ENCODE measurements at regions not wholly inside any gene's neighbourhood (a gene's known extent, or its start where the extent isn't known, plus 50 kb on each side); places are given as distances from the start of the nearest gene placed in this dataset.
A peak's percentile ranks its signal among the peaks of the same experiment; 100 is the strongest.

- DNase-seq (ENCODE audit: low read depth) = no peak
- TF ChIP-seq, protein P1, sequence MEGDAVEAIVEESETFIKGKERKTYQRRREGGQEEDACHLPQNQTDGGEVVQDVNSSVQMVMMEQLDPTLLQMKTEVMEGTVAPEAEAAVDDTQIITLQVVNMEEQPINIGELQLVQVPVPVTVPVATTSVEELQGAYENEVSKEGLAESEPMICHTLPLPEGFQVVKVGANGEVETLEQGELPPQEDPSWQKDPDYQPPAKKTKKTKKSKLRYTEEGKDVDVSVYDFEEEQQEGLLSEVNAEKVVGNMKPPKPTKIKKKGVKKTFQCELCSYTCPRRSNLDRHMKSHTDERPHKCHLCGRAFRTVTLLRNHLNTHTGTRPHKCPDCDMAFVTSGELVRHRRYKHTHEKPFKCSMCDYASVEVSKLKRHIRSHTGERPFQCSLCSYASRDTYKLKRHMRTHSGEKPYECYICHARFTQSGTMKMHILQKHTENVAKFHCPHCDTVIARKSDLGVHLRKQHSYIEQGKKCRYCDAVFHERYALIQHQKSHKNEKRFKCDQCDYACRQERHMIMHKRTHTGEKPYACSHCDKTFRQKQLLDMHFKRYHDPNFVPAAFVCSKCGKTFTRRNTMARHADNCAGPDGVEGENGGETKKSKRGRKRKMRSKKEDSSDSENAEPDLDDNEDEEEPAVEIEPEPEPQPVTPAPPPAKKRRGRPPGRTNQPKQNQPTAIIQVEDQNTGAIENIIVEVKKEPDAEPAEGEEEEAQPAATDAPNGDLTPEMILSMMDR (IDR thresholded peaks at IDR 0.05; ENCODE audit: low read length, missing control alignments) = no peak
- H3K4me3 ChIP-seq (replicated peaks; ENCODE audit: low read depth, low read length) = no peak overlapping the region
Measured at GRCh38 chr2:238502088-238502810, 75.5 kb downstream of the ASB1 start.

GRCh38 chr2:238502956-238503791 is 76.4 kb downstream of the ASB1 start:
- H3K4me3 ChIP-seq (replicated peaks; ENCODE audit: low read depth, low read length) = no peak overlapping the region
- DNase-seq (ENCODE audit: low read depth) = no peak
- TF ChIP-seq, protein P1 (IDR thresholded peaks at IDR 0.05; ENCODE audit: low read length, missing control alignments) = no peak

DNA sequence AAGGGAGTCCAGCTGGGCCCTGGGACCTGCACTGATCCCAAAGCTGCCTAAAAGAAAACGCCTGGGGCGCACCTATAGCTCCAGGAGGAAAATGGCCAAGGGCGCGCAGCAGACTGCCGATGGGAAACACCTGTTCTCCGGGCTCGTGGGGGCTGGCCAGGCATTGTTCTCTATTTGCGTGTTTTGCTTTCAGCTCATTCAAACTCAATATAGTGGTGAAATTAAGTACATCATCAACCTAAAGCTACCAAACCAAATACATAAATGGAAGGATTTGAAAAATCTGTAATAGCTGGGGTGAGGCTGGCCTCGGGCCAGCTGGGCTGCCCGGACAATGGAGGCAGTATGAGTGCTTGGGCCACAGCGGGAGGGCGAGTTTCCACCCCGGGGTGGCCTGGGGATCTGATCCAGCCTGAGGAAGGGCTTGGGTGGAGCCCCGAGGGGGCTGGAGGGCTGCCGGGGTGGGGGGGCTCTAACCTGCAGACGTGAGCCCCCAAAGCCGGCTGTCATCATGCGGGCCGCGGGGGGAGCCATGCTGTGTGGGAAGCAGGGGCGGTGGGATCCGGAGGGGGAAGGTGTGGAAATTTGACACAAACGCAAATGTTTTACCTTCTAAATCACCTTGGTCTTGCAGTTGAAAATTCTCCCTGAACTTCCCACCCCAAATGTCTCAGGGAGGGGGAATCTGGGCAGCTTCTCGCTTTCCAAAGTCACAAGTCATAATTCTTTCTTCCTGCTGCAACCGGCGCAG is 77.6 kb downstream of the ASB1 start:
- TF ChIP-seq, protein P1 (IDR thresholded peaks at IDR 0.05; ENCODE audit: low read length, missing control alignments) = no peak
- no peak for DNase-seq (ENCODE audit: low read depth)
- no peak overlapping the region for H3K4me3 ChIP-seq (replicated peaks; ENCODE audit: low read depth, low read length)

DNA sequence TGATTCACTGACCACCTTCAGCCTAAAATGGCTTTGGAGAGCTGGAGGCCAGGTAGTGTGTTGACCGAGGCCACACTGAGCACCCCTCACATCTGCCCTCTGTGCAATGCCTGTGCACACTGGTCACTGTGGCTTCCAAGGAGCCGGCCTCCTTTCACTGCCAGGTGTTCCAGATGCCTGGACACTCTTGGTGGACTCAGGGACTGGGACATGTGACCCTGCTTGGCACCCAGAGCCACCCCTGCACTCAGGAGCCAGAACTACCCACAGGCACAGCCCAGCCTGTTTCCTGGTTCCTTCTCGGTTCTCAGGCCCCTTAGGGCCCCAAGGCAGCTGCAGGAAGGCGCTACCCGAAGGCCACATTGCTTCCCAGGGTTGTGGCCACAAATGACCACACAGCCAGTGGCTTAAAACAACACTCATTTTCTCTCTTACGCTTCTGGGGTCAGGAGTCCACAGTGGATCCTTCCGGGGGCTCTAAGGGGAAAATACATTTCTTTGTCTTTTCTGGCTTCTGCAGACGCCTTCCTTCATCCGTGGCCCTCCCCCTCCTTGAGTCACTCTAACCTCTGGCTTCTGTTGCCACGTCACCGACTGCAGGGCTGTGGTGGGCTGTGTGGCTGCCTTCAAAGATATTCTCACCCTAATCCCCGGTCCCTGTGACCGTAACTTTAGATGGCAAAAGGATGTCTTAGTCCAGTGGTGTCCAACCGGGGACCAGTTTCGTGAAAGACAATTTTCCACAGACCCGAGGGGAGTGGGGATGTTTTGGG is 78.6 kb downstream of the ASB1 start:
- TF ChIP-seq, protein P1 (IDR thresholded peaks at IDR 0.05; ENCODE audit: low read length, missing control alignments) = no peak
- peak; percentile 23 for DNase-seq (ENCODE audit: low read depth)
- H3K4me3 ChIP-seq (replicated peaks; ENCODE audit: low read depth, low read length) = no peak overlapping the region

DNA sequence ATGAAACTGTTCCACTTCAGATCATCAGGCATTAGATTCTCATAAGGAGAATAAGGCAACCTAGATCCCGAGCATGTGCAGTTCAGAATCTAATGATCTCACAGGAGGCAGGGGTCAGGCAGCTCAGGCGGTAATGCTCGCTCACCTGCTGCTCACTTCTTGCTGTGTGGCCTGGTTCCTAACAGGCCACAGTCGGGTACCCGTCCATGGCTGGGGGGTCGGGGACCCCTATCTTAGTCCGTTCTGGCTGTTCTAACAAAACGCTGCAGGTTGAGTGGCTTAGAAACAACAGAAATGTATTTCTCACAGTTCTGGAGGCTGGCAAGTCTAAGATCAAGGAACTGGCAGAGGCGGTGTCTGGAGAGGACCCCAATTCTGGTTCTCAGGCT is 79.2 kb downstream of the ASB1 start:
- DNase-seq (ENCODE audit: low read depth) = no peak
- H3K4me3 ChIP-seq (replicated peaks; ENCODE audit: low read depth, low read length) = no peak overlapping the region
- TF ChIP-seq, protein P1 (IDR thresholded peaks at IDR 0.05; ENCODE audit: low read length, missing control alignments) = no peak

- no peak overlapping the region for H3K4me3 ChIP-seq (replicated peaks; ENCODE audit: low read depth, low read length)
- no peak for DNase-seq (ENCODE audit: low read depth)
- TF ChIP-seq, protein P1 (IDR thresholded peaks at IDR 0.05; ENCODE audit: low read length, missing control alignments) = no peak
Measured at GRCh38 chr2:238506371-238507068, 79.8 kb downstream of the ASB1 start.
